OCI-LY7 (cell line): ENCODE measurements at regions not wholly inside any gene's neighbourhood (a gene's known extent, or its start where the extent isn't known, plus 50 kb on each side); places are given as distances from the start of the nearest gene placed in this dataset.

Source experiments
- BruUV-seq: library from RNA; stranded (reverse); fragments of 400-500 nt; replicated peaks from 2 replicates; lab custom pipeline; 2021; lab: Mats Ljungman, UMichigan
- CTCF ChIA-PET: fragments of 300-600 bp; sonication (Branson Sonifier 250); formaldehyde crosslinking; loops from one replicate; lab custom pipeline; 2022; ENCODE audit warnings: antibody characterized with exemption; ENCODE audit not compliant: unreplicated experiment; lab: Charles Lee
- POLR2A ChIA-PET: fragments of 300-600 bp; sonication (Branson Sonifier 250); formaldehyde crosslinking; loops from one replicate; lab custom pipeline; 2022; ENCODE audit warnings: antibody characterized with exemption; lab: Charles Lee
- DNase-seq: peaks from one replicate; pipeline ENCODE4 v3.0.0-alpha.2; 2015; ENCODE audit warnings: low spot score
- H2AFZ ChIP-seq: fragments of 200-600 bp; sonication (generic), shearing (Covaris generic); 2 replicates; pipeline ENCODE4 v1.6.1; 2014; ENCODE audit warnings: mild to moderate bottlenecking, antibody characterized with exemption, low read length, moderate library complexity
- H3K27ac ChIP-seq: fragments of 200-600 bp; sonication (generic); 2 replicates; pipeline ENCODE4 v1.5.1; 2014; ENCODE audit warnings: mixed run types, low read depth, mild to moderate bottlenecking, moderate library complexity, low read length, inconsistent platforms; ENCODE audit not compliant: poor library complexity, severe bottlenecking
- H3K36me3 ChIP-seq: fragments of 200-600 bp; sonication (generic); 2 replicates; pipeline ENCODE4 v1.6.1; 2014; ENCODE audit warnings: mild to moderate bottlenecking, antibody characterized with exemption, low read length, moderate library complexity, mixed read lengths; ENCODE audit not compliant: insufficient read depth
- H3K4me1 ChIP-seq: fragments of 200-600 bp; sonication (generic); 2 replicates; pipeline ENCODE4 v1.5.1; 2014; ENCODE audit warnings: mild to moderate bottlenecking, low read length; ENCODE audit not compliant: insufficient read depth, poor library complexity, severe bottlenecking
- H3K4me2 ChIP-seq: fragments of 200-600 bp; sonication (generic); 2 replicates; pipeline ENCODE4 v1.6.1; 2014; ENCODE audit warnings: mild to moderate bottlenecking, low read length
- H3K4me3 ChIP-seq: fragments of 200-600 bp; sonication (generic); 2 replicates; pipeline ENCODE4 v1.5.1; 2014; ENCODE audit warnings: mild to moderate bottlenecking, low read depth, low read length; ENCODE audit not compliant: poor library complexity, severe bottlenecking
- H3K79me2 ChIP-seq: fragments of 200-600 bp; sonication (generic); 2 replicates; pipeline ENCODE4 v1.6.1; 2016; ENCODE audit warnings: low read depth, mild to moderate bottlenecking, low read length, moderate library complexity, mixed read lengths; ENCODE audit not compliant: insufficient read depth
- H3K9me2 ChIP-seq: fragments of 200-600 bp; sonication (generic); 2 replicates; pipeline ENCODE4 v1.6.1; 2016; ENCODE audit warnings: mild to moderate bottlenecking, low read length, mixed read lengths; ENCODE audit not compliant: insufficient read depth
- H3K9me3 ChIP-seq: fragments of 200-600 bp; sonication (generic); 2 replicates; pipeline ENCODE4 v1.6.1; 2014; ENCODE audit warnings: mild to moderate bottlenecking, mixed run types, low read length, mixed read lengths
- H4K20me1 ChIP-seq: fragments of 200-600 bp; sonication (generic); 2 replicates; pipeline ENCODE4 v1.6.1; 2014; ENCODE audit warnings: mild to moderate bottlenecking, antibody characterized with exemption, low read length, moderate library complexity, mixed read lengths; ENCODE audit not compliant: insufficient read depth
- EZH2phosphoT487 ChIP-seq: fragments of 200-600 bp; sonication (generic); IDR thresholded peaks from 2 replicates; pipeline ENCODE4 v1.6.1; 2018; ENCODE audit warnings: low read depth, borderline replicate concordance, mild to moderate bottlenecking, mixed run types, antibody characterized with exemption, low read length, moderate library complexity, mixed read lengths
- intact Hi-C: fragments of 100-400 bp; cut with micrococcal nuclease; formaldehyde crosslinking; loops from one replicate; pipeline ENCODE4 v1.10.0; 2022; ENCODE audit not compliant: unreplicated experiment
- TF ChIP-seq, protein P1 (sequence below): fragments of 200-600 bp; sonication (generic); conservative IDR thresholded peaks from 2 replicates; pipeline ENCODE4 v1.5.1; 2014; ENCODE audit warnings: mild to moderate bottlenecking, antibody characterized with exemption, low read length, moderate library complexity, mixed read lengths

DNA sequence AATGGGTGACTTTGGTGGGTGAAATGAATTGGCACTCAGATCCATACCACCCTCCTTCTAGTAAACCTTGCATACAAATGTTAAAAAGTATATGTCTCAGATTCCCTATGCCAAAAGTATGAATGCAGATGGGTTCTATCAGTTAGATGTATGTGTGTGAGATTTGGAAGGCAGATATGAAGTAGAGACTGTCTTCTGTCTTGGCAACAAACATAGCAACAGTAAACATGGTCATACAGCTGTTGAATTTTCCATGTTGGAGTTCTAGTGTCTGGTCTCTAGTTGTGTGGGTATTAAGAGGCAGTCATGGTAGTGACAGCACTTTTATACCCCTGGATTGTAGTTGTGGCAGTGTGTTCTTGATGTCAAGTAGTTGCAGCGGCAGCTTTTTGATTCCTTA is 125.6 kb upstream of the PITX1 start:
- Histone ChIP-seq H3K79me2 (no peaks in the 10 kb centered on the region), H3K36me3 (no peaks in the 10 kb centered on the region), H3K27ac (no peak overlapping the region), H3K4me2 (no peak overlapping the region), H2AFZ (no peak overlapping the region), H3K4me1 (no peaks in the 10 kb centered on the region), H3K9me3 (0 out of 2 replicates have a peak, but pooled peaks cover 4% of the 10 kb centered on the region), H3K9me2 (no peaks in the 10 kb centered on the region), H3K4me3 (no peak overlapping the region), H4K20me1 (no peaks in the 10 kb centered on the region)
- TF ChIP-seq EZH2phosphoT487, result no peak
- TF ChIP-seq, protein P1, sequence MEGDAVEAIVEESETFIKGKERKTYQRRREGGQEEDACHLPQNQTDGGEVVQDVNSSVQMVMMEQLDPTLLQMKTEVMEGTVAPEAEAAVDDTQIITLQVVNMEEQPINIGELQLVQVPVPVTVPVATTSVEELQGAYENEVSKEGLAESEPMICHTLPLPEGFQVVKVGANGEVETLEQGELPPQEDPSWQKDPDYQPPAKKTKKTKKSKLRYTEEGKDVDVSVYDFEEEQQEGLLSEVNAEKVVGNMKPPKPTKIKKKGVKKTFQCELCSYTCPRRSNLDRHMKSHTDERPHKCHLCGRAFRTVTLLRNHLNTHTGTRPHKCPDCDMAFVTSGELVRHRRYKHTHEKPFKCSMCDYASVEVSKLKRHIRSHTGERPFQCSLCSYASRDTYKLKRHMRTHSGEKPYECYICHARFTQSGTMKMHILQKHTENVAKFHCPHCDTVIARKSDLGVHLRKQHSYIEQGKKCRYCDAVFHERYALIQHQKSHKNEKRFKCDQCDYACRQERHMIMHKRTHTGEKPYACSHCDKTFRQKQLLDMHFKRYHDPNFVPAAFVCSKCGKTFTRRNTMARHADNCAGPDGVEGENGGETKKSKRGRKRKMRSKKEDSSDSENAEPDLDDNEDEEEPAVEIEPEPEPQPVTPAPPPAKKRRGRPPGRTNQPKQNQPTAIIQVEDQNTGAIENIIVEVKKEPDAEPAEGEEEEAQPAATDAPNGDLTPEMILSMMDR, result no peak
- POLR2A ChIA-PET, result no interaction called here
- DNase-seq, result no peak
- CTCF ChIA-PET, result no interaction called here
- intact Hi-C loops, result no loop called here
- no TSS peak for BruUV-seq

- 0 out of 2 replicates have a peak, but pooled peaks cover 4% of the 10 kb centered on the region for H3K9me3 ChIP-seq
- TF ChIP-seq EZH2phosphoT487, result no peak
- TF ChIP-seq, protein P1, result no peak
- no peaks in the 10 kb centered on the region for H3K4me1 ChIP-seq
- no peaks in the 10 kb centered on the region for H4K20me1 ChIP-seq
- POLR2A ChIA-PET, result no interaction called here
- H3K36me3 ChIP-seq, result no peaks in the 10 kb centered on the region
- CTCF ChIA-PET, result no interaction called here
- no peak overlapping the region for H3K27ac ChIP-seq
- H2AFZ ChIP-seq, result no peak overlapping the region
- no TSS peak for BruUV-seq
- intact Hi-C loops, result no loop called here
- H3K4me2 ChIP-seq, result no peak overlapping the region
- H3K4me3 ChIP-seq, result no peak overlapping the region
- no peaks in the 10 kb centered on the region for H3K79me2 ChIP-seq
- no peaks in the 10 kb centered on the region for H3K9me2 ChIP-seq
- no peak for DNase-seq
These were observed 125.0 kb upstream of the PITX1 start for GRCh38 chr5:135158982-135159381.

- no peaks in the 10 kb centered on the region for H3K4me1 ChIP-seq
- no peaks in the 10 kb centered on the region for H3K9me2 ChIP-seq
- no peaks in the 10 kb centered on the region for H4K20me1 ChIP-seq
- no TSS peak for BruUV-seq
- POLR2A ChIA-PET, result no interaction called here
- no peak overlapping the region for H2AFZ ChIP-seq
- H3K27ac ChIP-seq, result no peak overlapping the region
- no peak for TF ChIP-seq EZH2phosphoT487
- TF ChIP-seq, protein P1, result no peak
- no peaks in the 10 kb centered on the region for H3K79me2 ChIP-seq
- CTCF ChIA-PET, result no interaction called here
- H3K4me3 ChIP-seq, result no peak overlapping the region
- DNase-seq, result no peak
- intact Hi-C loops, result no loop called here
- no peaks in the 10 kb centered on the region for H3K36me3 ChIP-seq
- H3K4me2 ChIP-seq, result no peak overlapping the region
- 0 out of 2 replicates have a peak, but pooled peaks cover 4% of the 10 kb centered on the region for H3K9me3 ChIP-seq
These were observed 124.3 kb upstream of the PITX1 start for GRCh38 chr5:135158314-135158697.
